GM10266 (cell line): ENCODE measurements at regions not wholly inside any gene's neighbourhood (a gene's known extent, or its start where the extent isn't known, plus 50 kb on each side); places are given as distances from the start of the nearest gene placed in this dataset.

ENCODE experiments used
- DNase-seq: peaks from one replicate; pipeline ENCODE4 v3.0.0; 2012; ENCODE audit errors: extremely low spot score
- TF ChIP-seq, protein P1 (sequence below): IDR thresholded peaks from 2 replicates; pipeline ENCODE4 v1.5.1; 2012; ENCODE audit warnings: mild to moderate bottlenecking, low read depth; ENCODE audit not compliant: control insufficient read depth, insufficient read depth; ENCODE audit errors: missing control alignments

- DNase-seq, result no peak
- TF ChIP-seq, protein P1, sequence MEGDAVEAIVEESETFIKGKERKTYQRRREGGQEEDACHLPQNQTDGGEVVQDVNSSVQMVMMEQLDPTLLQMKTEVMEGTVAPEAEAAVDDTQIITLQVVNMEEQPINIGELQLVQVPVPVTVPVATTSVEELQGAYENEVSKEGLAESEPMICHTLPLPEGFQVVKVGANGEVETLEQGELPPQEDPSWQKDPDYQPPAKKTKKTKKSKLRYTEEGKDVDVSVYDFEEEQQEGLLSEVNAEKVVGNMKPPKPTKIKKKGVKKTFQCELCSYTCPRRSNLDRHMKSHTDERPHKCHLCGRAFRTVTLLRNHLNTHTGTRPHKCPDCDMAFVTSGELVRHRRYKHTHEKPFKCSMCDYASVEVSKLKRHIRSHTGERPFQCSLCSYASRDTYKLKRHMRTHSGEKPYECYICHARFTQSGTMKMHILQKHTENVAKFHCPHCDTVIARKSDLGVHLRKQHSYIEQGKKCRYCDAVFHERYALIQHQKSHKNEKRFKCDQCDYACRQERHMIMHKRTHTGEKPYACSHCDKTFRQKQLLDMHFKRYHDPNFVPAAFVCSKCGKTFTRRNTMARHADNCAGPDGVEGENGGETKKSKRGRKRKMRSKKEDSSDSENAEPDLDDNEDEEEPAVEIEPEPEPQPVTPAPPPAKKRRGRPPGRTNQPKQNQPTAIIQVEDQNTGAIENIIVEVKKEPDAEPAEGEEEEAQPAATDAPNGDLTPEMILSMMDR, result no peak
Measured at GRCh38 chr5:130365956-130366355, 461.7 kb downstream of the CHSY3 start.

GRCh38 chr5:130350131-130350530 lies 445.9 kb downstream of the CHSY3 start:
- no peak for DNase-seq
- TF ChIP-seq, protein P1, result no peak

DNA sequence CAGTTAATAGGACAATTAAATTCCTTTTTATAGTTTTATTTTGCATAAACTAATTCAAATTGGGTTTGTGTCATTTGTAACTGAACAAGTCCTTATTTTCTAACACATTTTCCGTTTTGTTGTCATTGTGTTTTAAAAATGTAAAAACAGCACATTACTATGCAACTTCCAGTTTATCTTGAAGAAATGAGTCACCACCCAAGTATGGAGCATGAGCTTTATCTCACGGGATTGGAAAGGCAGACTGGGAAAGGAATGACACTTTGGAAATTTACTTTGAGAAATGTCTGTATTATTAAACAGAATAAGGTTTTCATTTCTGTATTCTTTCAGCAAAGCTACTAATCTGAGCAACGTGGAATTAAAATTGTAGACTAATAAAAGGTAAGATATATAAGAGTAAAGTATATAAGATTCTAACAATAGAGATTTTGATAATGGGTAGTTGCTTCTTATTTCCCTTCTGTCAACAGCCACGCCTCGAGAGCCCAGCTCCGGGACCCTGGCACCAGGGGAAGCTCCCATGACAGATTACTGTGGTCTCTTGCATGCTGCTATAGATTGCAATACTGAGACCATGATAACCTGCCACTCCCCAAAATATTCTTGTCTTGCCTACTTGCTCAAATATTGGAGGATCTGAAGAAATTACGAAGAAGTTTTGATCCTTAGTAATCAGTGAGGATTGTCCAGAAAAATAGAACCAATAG lies 433.1 kb downstream of the CHSY3 start:
- DNase-seq, result no peak
- TF ChIP-seq, protein P1, result no peak

DNA sequence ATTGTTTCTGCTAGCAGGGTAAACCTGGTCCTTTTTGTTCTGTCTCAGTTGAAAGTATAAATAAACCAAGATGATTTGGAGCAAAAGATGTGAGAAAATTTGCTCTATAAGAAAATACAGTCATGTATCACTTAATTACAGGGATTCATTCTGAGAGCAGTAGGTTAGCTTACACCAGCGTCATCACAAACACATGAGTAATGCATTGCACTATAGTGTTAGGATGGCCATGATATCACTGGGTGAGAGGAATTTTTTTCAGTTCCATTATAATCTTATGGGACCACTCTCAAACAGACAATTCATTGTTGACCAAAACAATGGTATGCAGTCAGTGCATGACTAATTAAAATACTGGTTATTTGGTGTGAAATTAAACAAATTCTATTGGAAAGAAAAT lies 430.9 kb downstream of the CHSY3 start:
- TF ChIP-seq, protein P1, result no peak
- no peak for DNase-seq

DNA sequence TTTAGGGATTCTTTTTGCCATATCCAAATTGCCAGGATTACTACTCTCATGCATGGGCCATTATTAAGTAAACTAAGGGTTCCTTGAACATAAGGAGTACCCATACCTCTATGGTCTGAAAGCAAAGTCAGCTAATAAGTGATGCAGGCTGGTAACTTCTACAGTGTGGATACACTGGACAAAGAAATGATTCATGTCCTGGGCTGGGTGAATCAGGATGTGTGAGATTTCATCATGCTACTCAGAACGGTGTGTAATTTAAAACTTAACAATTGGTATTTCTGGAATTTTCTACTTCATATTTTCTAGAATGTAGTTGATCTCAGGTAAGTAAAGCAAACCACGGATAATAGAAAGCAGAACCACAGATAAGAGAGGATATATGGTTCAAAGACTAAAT lies 428.8 kb downstream of the CHSY3 start:
- DNase-seq, result no peak
- TF ChIP-seq, protein P1, result no peak

DNA sequence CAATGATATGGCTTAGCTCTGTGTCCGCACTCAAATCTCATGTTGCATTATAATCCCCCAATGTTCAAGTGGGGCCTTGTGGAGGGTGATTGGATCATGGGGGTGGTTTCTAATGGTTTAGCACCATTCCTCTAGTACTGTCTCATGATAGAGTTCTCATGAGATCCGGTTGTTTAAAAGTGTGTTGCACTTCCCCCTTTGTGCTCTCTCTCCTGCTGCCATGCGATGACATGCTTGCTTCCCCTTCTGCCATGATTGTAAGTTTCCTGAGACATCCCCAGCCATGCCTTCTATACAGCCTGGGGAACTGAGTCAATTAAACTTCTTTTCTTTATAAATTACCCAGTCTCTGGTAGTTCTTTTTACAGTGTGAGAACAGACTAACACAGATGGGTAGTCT lies 427.1 kb downstream of the CHSY3 start:
- TF ChIP-seq, protein P1, result no peak
- DNase-seq, result no peak

DNA sequence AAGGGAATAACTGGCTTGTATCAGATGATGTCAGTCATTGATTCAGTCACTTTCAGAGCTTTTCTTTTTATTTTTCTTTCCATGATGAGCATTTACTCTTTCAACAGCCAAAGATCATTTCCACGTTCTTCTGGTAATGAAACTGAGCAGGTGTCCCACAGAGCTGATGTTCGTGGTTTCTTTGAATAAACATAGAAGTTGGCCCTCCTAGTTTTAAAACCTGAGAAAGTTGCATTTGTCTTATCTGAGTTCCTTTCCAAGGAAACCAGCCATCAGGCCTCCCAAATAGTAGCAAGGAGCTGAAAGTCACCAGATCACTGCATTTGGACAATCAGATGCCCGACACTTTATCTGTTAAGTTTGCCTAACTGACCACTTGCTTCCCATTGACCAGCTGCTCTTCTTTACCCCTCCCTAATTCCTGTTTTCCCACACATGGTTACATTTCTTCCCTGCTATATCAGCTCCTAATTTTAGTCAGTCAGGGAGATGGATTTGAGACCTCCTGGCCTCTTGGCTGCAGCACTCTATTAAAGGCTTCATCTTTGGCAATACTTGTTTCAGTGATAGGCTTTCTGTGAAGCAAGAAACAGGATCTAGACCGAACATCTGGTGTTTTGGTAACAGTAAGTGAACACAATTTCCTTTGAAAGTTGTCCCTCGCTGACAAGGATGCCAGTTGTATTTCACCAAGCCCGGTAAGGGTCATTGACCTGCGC lies 420.8 kb downstream of the CHSY3 start:
- no peak for DNase-seq
- TF ChIP-seq, protein P1, result no peak
